Astrocyte of the spinal cord (primary cell): ENCODE measurements at regions not wholly inside any gene's neighbourhood (a gene's known extent, or its start where the extent isn't known, plus 50 kb on each side); places are given as distances from the start of the nearest gene placed in this dataset.

Experiments used
- DNase-seq: peaks from one replicate; pipeline ENCODE4 v3.0.0; 2011; ENCODE audit warnings: low read depth, low spot score
- H3K4me3 ChIP-seq: 2 replicates; pipeline ENCODE4 v1.5.1; 2011; ENCODE audit warnings: low read depth, mild to moderate bottlenecking, low read length, moderate library complexity
- CTCF ChIP-seq: IDR thresholded peaks from 2 replicates; pipeline ENCODE4 v1.5.1; 2012; ENCODE audit warnings: low read depth, mild to moderate bottlenecking, low read length, inconsistent platforms
- in situ Hi-C: cut with HindIII; loops from 2 replicates; pipeline ENCODE4 v1.10.0; 2017; ENCODE audit warnings: low sequenced_read_pairs

GRCh38 chr18:28947900-28948299, 771.0 kb upstream of the CDH2 start:
- DNase-seq: no peak
- no peak overlapping the region for H3K4me3 ChIP-seq
- in situ Hi-C loops: no loop called here
- TF ChIP-seq CTCF: no peak

GRCh38 chr18:28946471-28946870, 769.5 kb upstream of the CDH2 start:
- no peak overlapping the region for H3K4me3 ChIP-seq
- TF ChIP-seq CTCF: no peak
- in situ Hi-C loops: no loop called here
- DNase-seq: no peak

GRCh38 chr18:28922936-28923335, 746.0 kb upstream of the CDH2 start:
- in situ Hi-C loops: no loop called here
- no peak overlapping the region for H3K4me3 ChIP-seq
- no peak for TF ChIP-seq CTCF
- DNase-seq: no peak

GRCh38 chr18:28916456-28916855, 739.5 kb upstream of the CDH2 start:
- no peak overlapping the region for H3K4me3 ChIP-seq
- peak; percentile 5 for DNase-seq
- in situ Hi-C loops: no loop called here
- no peak for TF ChIP-seq CTCF

GRCh38 chr18:28905509-28905908, 728.6 kb upstream of the CDH2 start:
- in situ Hi-C loops: no loop called here
- DNase-seq: peak; percentile 35
- TF ChIP-seq CTCF: no peak

GRCh38 chr18:28904789-28905364, 727.9 kb upstream of the CDH2 start:
- in situ Hi-C loops: no loop called here

More at GRCh38 chr18:28905509-28905908, 728.6 kb upstream of the CDH2 start:
- H3K4me3 ChIP-seq: no peak overlapping the region

More at GRCh38 chr18:28904789-28905364, 727.9 kb upstream of the CDH2 start:
- no peak for DNase-seq
- no peak overlapping the region for H3K4me3 ChIP-seq
- no peak for TF ChIP-seq CTCF
